SU-DHL-6 (cell line): ENCODE measurements at regions not wholly inside any gene's neighbourhood (a gene's known extent, or its start where the extent isn't known, plus 50 kb on each side); places are given as distances from the start of the nearest gene placed in this dataset.

Source experiments
- CTCF ChIP-seq: fragments of 200-600 bp; sonication (generic); IDR thresholded peaks from one replicate; pipeline ENCODE4 v1.5.1; 2017; ENCODE audit warnings: antibody characterized with exemption, mild to moderate bottlenecking, low read length, moderate library complexity; ENCODE audit not compliant: insufficient read depth, poor library complexity, severe bottlenecking
- EZH2phosphoT487 ChIP-seq: fragments of 200-600 bp; sonication (generic), shearing (Covaris generic); conservative IDR thresholded peaks from 2 replicates; pipeline ENCODE4 v1.6.1; 2018; ENCODE audit warnings: mild to moderate bottlenecking, antibody characterized with exemption, low read length, moderate library complexity, mixed read lengths

- no peak for TF ChIP-seq CTCF
- no peak for TF ChIP-seq EZH2phosphoT487
Measured at GRCh38 chr12:85733221-85733840, 102.9 kb downstream of the RASSF9 start.
